GM12874 (cell line): ENCODE measurements at regions not wholly inside any gene's neighbourhood (a gene's known extent, or its start where the extent isn't known, plus 50 kb on each side); places are given as distances from the start of the nearest gene placed in this dataset.

Source experiments
- CTCF ChIP-seq: IDR thresholded peaks from 2 replicates; pipeline ENCODE4 v1.5.1; 2011; ENCODE audit warnings: low read depth, mild to moderate bottlenecking, control low read depth, low read length, moderate library complexity; ENCODE audit not compliant: insufficient read depth

- no peak for TF ChIP-seq CTCF
Observed at GRCh38 chr12:67483871-67484554, 164.5 kb upstream of the DYRK2 start.

DNA sequence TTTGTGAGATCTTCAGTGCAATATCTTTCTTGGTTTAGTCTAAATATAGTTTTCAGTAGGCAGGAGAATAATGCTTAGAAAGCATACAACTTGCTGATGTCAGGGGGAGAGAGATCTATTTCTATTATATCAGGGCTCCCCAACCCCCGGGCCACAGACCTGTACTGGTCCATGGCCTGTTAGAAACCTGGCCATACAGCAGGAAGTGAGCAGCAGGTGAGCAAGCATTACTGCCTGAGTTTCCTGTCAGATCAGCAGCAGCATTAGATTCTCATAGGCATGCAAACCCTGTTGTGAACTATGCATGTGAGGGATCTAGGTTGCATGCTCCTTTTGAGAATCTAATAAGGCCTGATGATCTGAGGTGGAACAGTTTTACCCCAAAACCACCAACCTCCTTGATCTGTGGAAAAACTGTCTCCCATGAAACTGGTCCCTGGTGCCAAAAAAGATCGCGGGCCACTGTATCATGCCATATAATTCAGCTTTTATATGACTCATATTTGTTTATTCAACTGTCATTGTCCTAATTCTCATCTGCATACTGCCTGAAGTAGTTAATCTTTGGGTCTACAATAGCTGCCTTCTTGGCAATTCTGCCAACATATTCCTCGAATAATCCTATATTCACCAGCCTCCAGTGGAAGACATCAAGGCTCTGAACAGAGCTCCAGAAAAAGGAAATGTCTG lies 163.6 kb upstream of the DYRK2 start:
- TF ChIP-seq CTCF = no peak

DNA sequence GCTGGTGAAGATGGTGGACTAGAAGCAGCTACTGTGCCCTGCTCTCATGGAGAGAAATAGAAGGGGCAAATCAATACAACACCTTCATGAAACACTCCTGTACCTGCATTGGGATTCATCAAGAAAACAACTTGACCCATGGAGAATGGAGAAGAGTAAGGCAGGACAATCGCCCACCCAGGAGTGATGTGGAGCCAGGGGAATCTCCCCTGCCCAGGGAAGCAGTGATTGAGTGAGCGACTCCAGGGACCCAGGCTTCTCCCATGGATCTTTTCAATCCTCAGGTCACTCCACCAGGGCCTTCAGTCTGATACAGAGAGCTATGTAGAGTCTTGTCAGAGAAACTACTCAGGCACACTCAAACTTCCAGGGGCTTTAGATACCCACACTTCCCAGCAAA lies 161.9 kb upstream of the DYRK2 start:
- TF ChIP-seq CTCF = no peak

DNA sequence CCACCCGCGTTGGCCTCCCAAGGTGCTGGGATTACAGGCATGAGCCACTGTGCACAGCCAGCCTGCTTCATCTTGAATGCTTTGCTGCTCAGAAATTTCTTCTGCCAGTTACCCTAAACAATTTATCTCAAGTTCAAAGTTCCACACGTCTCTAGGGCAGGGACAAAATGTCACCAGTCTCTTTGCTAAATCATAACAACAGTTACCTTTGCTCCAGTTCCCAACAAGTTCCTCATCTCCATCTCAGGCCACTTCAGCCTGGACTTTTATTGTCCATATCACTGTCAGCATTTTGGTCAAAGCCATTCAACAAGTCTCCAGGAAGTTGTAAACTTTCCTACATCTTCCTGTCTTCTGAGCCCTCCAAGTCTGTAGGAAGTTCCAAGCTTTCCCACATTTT lies 159.5 kb upstream of the DYRK2 start:
- TF ChIP-seq CTCF = no peak

DNA sequence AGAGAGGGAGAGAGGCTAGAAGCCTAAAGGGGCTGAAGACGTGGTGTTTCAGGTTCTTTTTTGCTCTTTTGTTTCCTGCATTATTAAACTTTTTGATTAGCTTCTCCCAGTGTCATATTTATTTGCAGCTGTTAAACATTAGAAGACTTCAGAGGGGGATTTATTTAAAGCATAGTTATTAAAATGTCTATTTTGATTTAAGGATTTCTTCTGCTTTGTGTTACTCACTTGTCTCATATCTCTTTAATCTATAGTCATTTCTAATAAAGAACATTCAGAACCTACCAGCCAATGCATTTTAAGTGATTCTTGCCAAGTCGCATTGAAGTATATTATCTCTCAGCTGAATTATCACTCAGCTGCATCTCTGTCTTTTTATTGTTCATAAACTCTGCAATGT lies 152.0 kb upstream of the DYRK2 start:
- TF ChIP-seq CTCF = no peak

- no peak for TF ChIP-seq CTCF
Observed at GRCh38 chr12:67498991-67499390, 149.6 kb upstream of the DYRK2 start.

GRCh38 chr12:67501362-67501761 lies 147.2 kb upstream of the DYRK2 start:
- TF ChIP-seq CTCF = no peak
